ENCODE measurements at regions not wholly inside any gene's neighbourhood (a gene's known extent, or its start where the extent isn't known, plus 50 kb on each side); places are given as distances from the start of the nearest gene placed in this dataset.

DNA sequence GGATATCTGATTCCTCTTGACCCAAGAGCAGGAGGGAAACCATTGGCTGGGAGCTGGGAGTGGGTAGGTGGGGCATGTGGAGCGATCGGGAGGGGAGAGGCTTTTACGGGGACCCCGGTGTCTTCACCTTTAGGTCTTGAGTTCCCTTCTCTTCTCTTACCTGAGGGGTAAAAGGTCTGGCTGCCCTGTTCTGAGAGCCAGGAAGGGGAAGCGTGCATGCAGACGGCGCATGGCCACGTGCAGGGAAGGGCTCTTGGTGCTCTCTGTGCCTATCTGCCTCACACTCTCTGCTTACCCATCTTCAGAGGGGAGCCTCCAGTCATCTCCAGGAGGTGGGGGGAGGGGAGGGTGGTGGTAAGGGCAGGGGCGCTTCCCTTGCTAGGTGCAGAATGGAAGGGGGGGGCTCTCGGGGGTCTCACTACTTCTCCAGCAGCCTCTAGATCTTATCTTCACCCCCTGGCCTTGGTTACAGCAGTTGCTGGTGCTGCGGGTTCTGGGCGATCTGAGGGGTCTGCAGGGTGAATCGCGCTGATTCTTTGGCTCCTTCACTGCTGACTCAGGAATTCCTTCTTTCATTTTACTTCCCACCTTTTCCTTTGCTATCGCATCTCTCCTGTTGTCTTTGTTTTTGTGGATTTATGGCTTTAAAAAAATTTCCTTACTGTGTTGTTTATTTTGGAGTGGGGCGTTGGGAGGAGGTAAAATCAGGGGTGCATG, 225.8 kb upstream of the HS6ST1 start (continued):
- TF ChIP-seq SIN3A (IDR thresholded peaks at IDR 0.05; ENCODE audit: borderline replicate concordance, low read depth, low read length): no peak
- TF ChIP-seq, protein P1, sequence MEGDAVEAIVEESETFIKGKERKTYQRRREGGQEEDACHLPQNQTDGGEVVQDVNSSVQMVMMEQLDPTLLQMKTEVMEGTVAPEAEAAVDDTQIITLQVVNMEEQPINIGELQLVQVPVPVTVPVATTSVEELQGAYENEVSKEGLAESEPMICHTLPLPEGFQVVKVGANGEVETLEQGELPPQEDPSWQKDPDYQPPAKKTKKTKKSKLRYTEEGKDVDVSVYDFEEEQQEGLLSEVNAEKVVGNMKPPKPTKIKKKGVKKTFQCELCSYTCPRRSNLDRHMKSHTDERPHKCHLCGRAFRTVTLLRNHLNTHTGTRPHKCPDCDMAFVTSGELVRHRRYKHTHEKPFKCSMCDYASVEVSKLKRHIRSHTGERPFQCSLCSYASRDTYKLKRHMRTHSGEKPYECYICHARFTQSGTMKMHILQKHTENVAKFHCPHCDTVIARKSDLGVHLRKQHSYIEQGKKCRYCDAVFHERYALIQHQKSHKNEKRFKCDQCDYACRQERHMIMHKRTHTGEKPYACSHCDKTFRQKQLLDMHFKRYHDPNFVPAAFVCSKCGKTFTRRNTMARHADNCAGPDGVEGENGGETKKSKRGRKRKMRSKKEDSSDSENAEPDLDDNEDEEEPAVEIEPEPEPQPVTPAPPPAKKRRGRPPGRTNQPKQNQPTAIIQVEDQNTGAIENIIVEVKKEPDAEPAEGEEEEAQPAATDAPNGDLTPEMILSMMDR (IDR thresholded peaks at IDR 0.05): no peak
- TF ChIP-seq YY1 (IDR thresholded peaks at IDR 0.05; ENCODE audit: low read depth): no peak

DNA sequence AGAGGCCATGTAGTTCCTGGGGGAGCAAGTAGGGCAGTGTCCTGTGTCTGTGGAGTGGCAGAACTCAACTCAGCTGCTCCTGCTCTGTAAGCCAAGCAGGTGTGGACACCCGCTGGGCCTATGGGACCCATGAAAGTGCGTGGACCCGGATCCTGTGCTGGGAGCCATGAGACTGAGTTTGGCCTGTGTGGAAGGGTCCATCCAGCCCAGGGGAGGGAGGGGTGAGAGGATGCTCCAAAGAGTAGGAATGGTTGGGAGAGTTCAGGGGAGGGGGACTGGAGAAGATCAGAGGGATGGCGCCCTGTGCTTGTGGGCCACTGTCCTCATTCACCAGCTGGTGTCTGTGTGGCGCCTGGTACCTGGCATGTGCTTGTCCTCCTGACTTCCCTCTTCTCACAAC, 226.4 kb upstream of the HS6ST1 start:
- no peak overlapping the region for H3K9ac ChIP-seq
- no peak for DNase-seq
- H3K27ac ChIP-seq (ENCODE audit: low read depth in 2 of 2, low read length in 1 of 2): no peak overlapping the region
- H3F3A ChIP-seq (replicated peaks; ENCODE audit: insufficient read depth): no peaks in the 10 kb centered on the region
- H3K4me3 ChIP-seq (ENCODE audit: low read depth in 2 of 2, low read length in 1 of 2): no peak overlapping the region
- H4K20me1 ChIP-seq (ENCODE audit: insufficient read depth): no peaks in the 10 kb centered on the region
- no peak for TF ChIP-seq MXI1 (IDR thresholded peaks at IDR 0.05; ENCODE audit: low read depth, low read length)
- no peak for TF ChIP-seq RFX5 (IDR thresholded peaks at IDR 0.05; ENCODE audit: low read length)
- no peak for TF ChIP-seq FOXJ3 (CRISPR knock-in tag; IDR thresholded peaks at IDR 0.05)
- TF ChIP-seq, protein P2, sequence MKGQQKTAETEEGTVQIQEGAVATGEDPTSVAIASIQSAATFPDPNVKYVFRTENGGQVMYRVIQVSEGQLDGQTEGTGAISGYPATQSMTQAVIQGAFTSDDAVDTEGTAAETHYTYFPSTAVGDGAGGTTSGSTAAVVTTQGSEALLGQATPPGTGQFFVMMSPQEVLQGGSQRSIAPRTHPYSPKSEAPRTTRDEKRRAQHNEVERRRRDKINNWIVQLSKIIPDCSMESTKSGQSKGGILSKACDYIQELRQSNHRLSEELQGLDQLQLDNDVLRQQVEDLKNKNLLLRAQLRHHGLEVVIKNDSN (IDR thresholded peaks at IDR 0.05; ENCODE audit: borderline replicate concordance, low read depth): no peak
- TF ChIP-seq, protein P3, sequence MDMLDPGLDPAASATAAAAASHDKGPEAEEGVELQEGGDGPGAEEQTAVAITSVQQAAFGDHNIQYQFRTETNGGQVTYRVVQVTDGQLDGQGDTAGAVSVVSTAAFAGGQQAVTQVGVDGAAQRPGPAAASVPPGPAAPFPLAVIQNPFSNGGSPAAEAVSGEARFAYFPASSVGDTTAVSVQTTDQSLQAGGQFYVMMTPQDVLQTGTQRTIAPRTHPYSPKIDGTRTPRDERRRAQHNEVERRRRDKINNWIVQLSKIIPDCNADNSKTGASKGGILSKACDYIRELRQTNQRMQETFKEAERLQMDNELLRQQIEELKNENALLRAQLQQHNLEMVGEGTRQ (IDR thresholded peaks at IDR 0.05; ENCODE audit: borderline replicate concordance, low read depth, low read length): no peak
- no peak for TF ChIP-seq FOSL2 (IDR thresholded peaks at IDR 0.05; ENCODE audit: borderline replicate concordance, low read depth)
- no peak for TF ChIP-seq EZH2phosphoT487 (IDR thresholded peaks at IDR 0.05; ENCODE audit: borderline replicate concordance, low read depth)
- no peak for TF ChIP-seq YY1 (IDR thresholded peaks at IDR 0.05; ENCODE audit: low read depth)
- TF ChIP-seq POLR2AphosphoS5 (IDR thresholded peaks at IDR 0.05; ENCODE audit: low read depth, low read length): no peak
- TF ChIP-seq, protein P4, sequence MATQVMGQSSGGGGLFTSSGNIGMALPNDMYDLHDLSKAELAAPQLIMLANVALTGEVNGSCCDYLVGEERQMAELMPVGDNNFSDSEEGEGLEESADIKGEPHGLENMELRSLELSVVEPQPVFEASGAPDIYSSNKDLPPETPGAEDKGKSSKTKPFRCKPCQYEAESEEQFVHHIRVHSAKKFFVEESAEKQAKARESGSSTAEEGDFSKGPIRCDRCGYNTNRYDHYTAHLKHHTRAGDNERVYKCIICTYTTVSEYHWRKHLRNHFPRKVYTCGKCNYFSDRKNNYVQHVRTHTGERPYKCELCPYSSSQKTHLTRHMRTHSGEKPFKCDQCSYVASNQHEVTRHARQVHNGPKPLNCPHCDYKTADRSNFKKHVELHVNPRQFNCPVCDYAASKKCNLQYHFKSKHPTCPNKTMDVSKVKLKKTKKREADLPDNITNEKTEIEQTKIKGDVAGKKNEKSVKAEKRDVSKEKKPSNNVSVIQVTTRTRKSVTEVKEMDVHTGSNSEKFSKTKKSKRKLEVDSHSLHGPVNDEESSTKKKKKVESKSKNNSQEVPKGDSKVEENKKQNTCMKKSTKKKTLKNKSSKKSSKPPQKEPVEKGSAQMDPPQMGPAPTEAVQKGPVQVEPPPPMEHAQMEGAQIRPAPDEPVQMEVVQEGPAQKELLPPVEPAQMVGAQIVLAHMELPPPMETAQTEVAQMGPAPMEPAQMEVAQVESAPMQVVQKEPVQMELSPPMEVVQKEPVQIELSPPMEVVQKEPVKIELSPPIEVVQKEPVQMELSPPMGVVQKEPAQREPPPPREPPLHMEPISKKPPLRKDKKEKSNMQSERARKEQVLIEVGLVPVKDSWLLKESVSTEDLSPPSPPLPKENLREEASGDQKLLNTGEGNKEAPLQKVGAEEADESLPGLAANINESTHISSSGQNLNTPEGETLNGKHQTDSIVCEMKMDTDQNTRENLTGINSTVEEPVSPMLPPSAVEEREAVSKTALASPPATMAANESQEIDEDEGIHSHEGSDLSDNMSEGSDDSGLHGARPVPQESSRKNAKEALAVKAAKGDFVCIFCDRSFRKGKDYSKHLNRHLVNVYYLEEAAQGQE (IDR thresholded peaks at IDR 0.05; ENCODE audit: low read depth, low read length): no peak
- TF ChIP-seq GATA2 (CRISPR knock-in tag; IDR thresholded peaks at IDR 0.05): no peak
- no peak for TF ChIP-seq RAD21 (IDR thresholded peaks at IDR 0.05; ENCODE audit: low read length)
- TF ChIP-seq CHD2 (IDR thresholded peaks at IDR 0.05; ENCODE audit: low read length, partially characterized antibody): no peak
- no peak overlapping the region for H3K4me2 ChIP-seq
- whole genome bisulfite sequencing (ENCODE audit: low lambda C conversion rate): 40% methylated on average over 3 of the region's 5 CpGs
- no peaks in the 10 kb centered on the region for H3K27me3 ChIP-seq (ENCODE audit: insufficient read depth)
- H3K36me3 ChIP-seq (replicated peaks in 1 of 2; ENCODE audit: control insufficient read depth in 1 of 2, insufficient read depth in 2 of 2, low read length in 1 of 2): no peaks in the 10 kb centered on the region
- H2AFZ ChIP-seq (ENCODE audit: low read depth): no peak overlapping the region
- H3K9me3 ChIP-seq: no peaks in the 10 kb centered on the region
- CTCF ChIA-PET: interaction anchor here (1.6 kb wide), 1 partner anchor 17 kb away, joined by 4 read pairs; no protein-coding TSS in a partner anchor
- no peaks in the 10 kb centered on the region for H3K9me2 ChIP-seq
- POLR2A ChIA-PET: no interaction called here
- peaks cover 0 to 25% of the 10 kb centered on the region in 2 experiments; a peak in 1 of 4 replicates for H3K4me1 ChIP-seq (ENCODE audit: control insufficient read depth in 1 of 2, insufficient read depth in 2 of 2, low read depth in 1 of 2, low read length in 1 of 2)
- H3K79me2 ChIP-seq (ENCODE audit: insufficient read depth): no peaks in the 10 kb centered on the region

Measured in SK-N-SH (cell line).